ENCODE measurements at regions not wholly inside any gene's neighbourhood (a gene's known extent, or its start where the extent isn't known, plus 50 kb on each side); places are given as distances from the start of the nearest gene placed in this dataset.
A peak's percentile ranks its signal among the peaks of the same experiment; 100 is the strongest.
"Not testable (repeated sequence)": the region's sequence is repeated elsewhere in the genome, so short reads cannot be mapped to it uniquely, and the experiment has no call there.

- Histone ChIP-seq H3K27me3 (replicated peaks) (no peaks in the 10 kb centered on the region), H3K27ac (no peak overlapping the region), H3K4me1 (replicated peaks) (peaks cover 19% of the 10 kb centered on the region), H3K36me3 (no peaks in the 10 kb centered on the region), H3K4me3 (no peak overlapping the region), H3K9me3 (replicated peaks) (no peaks in the 10 kb centered on the region)
- peak in 1 of 2 experiments; percentile 48 for DNase-seq (ENCODE audit: low read depth in 1 of 2, low spot score in 2 of 2)
Observed at GRCh38 chr11:44475114-44475686, 90.3 kb upstream of the CD82 start.

- H3K27me3 ChIP-seq (replicated peaks); H3K4me3 ChIP-seq; H3K36me3 ChIP-seq; H3K9me3 ChIP-seq (replicated peaks); H3K27ac ChIP-seq; H3K4me1 ChIP-seq (replicated peaks); DNase-seq (ENCODE audit: low read depth in 1 of 2, low spot score in 2 of 2): not testable (repeated sequence)
Observed at GRCh38 chr11:44482338-44482737, 83.1 kb upstream of the CD82 start.

GRCh38 chr11:44483919-44484610 lies 81.4 kb upstream of the CD82 start:
- H3K36me3 ChIP-seq: no peaks in the 10 kb centered on the region
- H3K4me1 ChIP-seq (replicated peaks): no peaks in the 10 kb centered on the region
- H3K27ac ChIP-seq: no peak overlapping the region
- peak in 1 of 2 experiments; percentile 21 for DNase-seq (ENCODE audit: low read depth in 1 of 2, low spot score in 2 of 2)
- no peak overlapping the region for H3K4me3 ChIP-seq
- H3K9me3 ChIP-seq (replicated peaks): no peaks in the 10 kb centered on the region
- no peaks in the 10 kb centered on the region for H3K27me3 ChIP-seq (replicated peaks)

GRCh38 chr11:44488165-44488965 lies 77.1 kb upstream of the CD82 start:
- H3K36me3 ChIP-seq: no peaks in the 10 kb centered on the region
- H3K4me3 ChIP-seq: no peak overlapping the region
- no peaks in the 10 kb centered on the region for H3K27me3 ChIP-seq (replicated peaks)
- no peaks in the 10 kb centered on the region for H3K9me3 ChIP-seq (replicated peaks)
- H3K27ac ChIP-seq: no peak overlapping the region
- no peaks in the 10 kb centered on the region for H3K4me1 ChIP-seq (replicated peaks)
- DNase-seq (ENCODE audit: low read depth in 1 of 2, low spot score in 2 of 2): no peak

- no peaks in the 10 kb centered on the region for H3K4me1 ChIP-seq (replicated peaks)
- no peaks in the 10 kb centered on the region for H3K9me3 ChIP-seq (replicated peaks)
- H3K4me3 ChIP-seq: no peak overlapping the region
- no peaks in the 10 kb centered on the region for H3K36me3 ChIP-seq
- no peak overlapping the region for H3K27ac ChIP-seq
- H3K27me3 ChIP-seq (replicated peaks): 0 out of 2 replicates have a peak, but pooled peaks cover 5% of the 10 kb centered on the region
- DNase-seq (ENCODE audit: low read depth in 1 of 2, low spot score in 2 of 2): no peak
Observed at GRCh38 chr11:44493383-44493782, 72.1 kb upstream of the CD82 start.

- H3K4me1 ChIP-seq (replicated peaks): no peaks in the 10 kb centered on the region
- H3K27ac ChIP-seq: no peak overlapping the region
- H3K27me3 ChIP-seq (replicated peaks): 0 out of 2 replicates have a peak, but pooled peaks cover 5% of the 10 kb centered on the region
- H3K4me3 ChIP-seq: no peak overlapping the region
- H3K36me3 ChIP-seq: no peaks in the 10 kb centered on the region
- DNase-seq (ENCODE audit: low read depth in 1 of 2, low spot score in 2 of 2): no peak
- peaks cover 3% of the 10 kb centered on the region for H3K9me3 ChIP-seq (replicated peaks)
Observed at GRCh38 chr11:44493930-44494329, 71.5 kb upstream of the CD82 start.

- DNase-seq (ENCODE audit: low read depth in 1 of 2, low spot score in 2 of 2): no peak
- Histone ChIP-seq H3K9me3 (replicated peaks) (peaks cover 5% of the 10 kb centered on the region), H3K4me1 (replicated peaks) (no peaks in the 10 kb centered on the region), H3K27ac (no peak overlapping the region), H3K27me3 (replicated peaks) (0 out of 2 replicates have a peak, but pooled peaks cover 5% of the 10 kb centered on the region), H3K36me3 (no peaks in the 10 kb centered on the region), H3K4me3 (no peak overlapping the region)
Observed at GRCh38 chr11:44494785-44495184, 70.7 kb upstream of the CD82 start.

GRCh38 chr11:44496391-44496790 lies 69.1 kb upstream of the CD82 start:
- H3K4me3 ChIP-seq: no peak overlapping the region
- 0 out of 2 replicates have a peak, but pooled peaks cover 5% of the 10 kb centered on the region for H3K27me3 ChIP-seq (replicated peaks)

GRCh38 chr11:44498089-44498871 lies 67.2 kb upstream of the CD82 start:
- H3K4me1 ChIP-seq (replicated peaks): no peaks in the 10 kb centered on the region
- peaks cover 5% of the 10 kb centered on the region for H3K9me3 ChIP-seq (replicated peaks)
- no peak overlapping the region for H3K4me3 ChIP-seq
- 0 out of 2 replicates have a peak, but pooled peaks cover 5% of the 10 kb centered on the region for H3K27me3 ChIP-seq (replicated peaks)
- DNase-seq (ENCODE audit: low read depth in 1 of 2, low spot score in 2 of 2): no peak
- H3K36me3 ChIP-seq: no peaks in the 10 kb centered on the region
- H3K27ac ChIP-seq: no peak overlapping the region

More at GRCh38 chr11:44496391-44496790, 69.1 kb upstream of the CD82 start:
- Histone ChIP-seq H3K4me1 (replicated peaks) (no peaks in the 10 kb centered on the region), H3K9me3 (replicated peaks) (peaks cover 5% of the 10 kb centered on the region), H3K36me3 (no peaks in the 10 kb centered on the region), H3K27ac (no peak overlapping the region)
- no peak for DNase-seq (ENCODE audit: low read depth in 1 of 2, low spot score in 2 of 2)

GRCh38 chr11:44502506-44502905 lies 63.0 kb upstream of the CD82 start:
- H3K9me3 ChIP-seq (replicated peaks): peaks cover 12% of the 10 kb centered on the region
- no peaks in the 10 kb centered on the region for H3K36me3 ChIP-seq
- no peaks in the 10 kb centered on the region for H3K4me1 ChIP-seq (replicated peaks)
- no peak for DNase-seq (ENCODE audit: low read depth in 1 of 2, low spot score in 2 of 2)
- no peak overlapping the region for H3K27ac ChIP-seq
- H3K27me3 ChIP-seq (replicated peaks): no peaks in the 10 kb centered on the region
- no peak overlapping the region for H3K4me3 ChIP-seq

- H3K36me3 ChIP-seq: no peaks in the 10 kb centered on the region
- no peak overlapping the region for H3K4me3 ChIP-seq
- peaks cover 7% of the 10 kb centered on the region for H3K9me3 ChIP-seq (replicated peaks)
- H3K27ac ChIP-seq: no peak overlapping the region
- no peaks in the 10 kb centered on the region for H3K27me3 ChIP-seq (replicated peaks)
- peak in 1 of 2 experiments; percentile 25 for DNase-seq (ENCODE audit: low read depth in 1 of 2, low spot score in 2 of 2)
- H3K4me1 ChIP-seq (replicated peaks): no peaks in the 10 kb centered on the region
Observed at GRCh38 chr11:44505581-44506054, 59.8 kb upstream of the CD82 start.

- no peak overlapping the region for H3K4me3 ChIP-seq
- H3K4me1 ChIP-seq (replicated peaks): no peaks in the 10 kb centered on the region
- no peak overlapping the region for H3K27ac ChIP-seq
- no peak for DNase-seq (ENCODE audit: low read depth in 1 of 2, low spot score in 2 of 2)
- H3K36me3 ChIP-seq: no peaks in the 10 kb centered on the region
- H3K27me3 ChIP-seq (replicated peaks): no peaks in the 10 kb centered on the region
- H3K9me3 ChIP-seq (replicated peaks): peaks cover 7% of the 10 kb centered on the region
Observed at GRCh38 chr11:44506375-44507016, 59.0 kb upstream of the CD82 start.

- Histone ChIP-seq H3K27ac (no peak overlapping the region), H3K36me3 (no peaks in the 10 kb centered on the region), H3K9me3 (replicated peaks) (peaks cover 7% of the 10 kb centered on the region), H3K4me1 (replicated peaks) (no peaks in the 10 kb centered on the region), H3K4me3 (no peak overlapping the region), H3K27me3 (replicated peaks) (no peaks in the 10 kb centered on the region)
- no peak for DNase-seq (ENCODE audit: low read depth in 1 of 2, low spot score in 2 of 2)
Observed at GRCh38 chr11:44507491-44507890, 58.0 kb upstream of the CD82 start.

Data from SJSA1 (cell line).